Lower leg skin (tissue), 3 donors: ENCODE measurements at regions not wholly inside any gene's neighbourhood (a gene's known extent, or its start where the extent isn't known, plus 50 kb on each side); places are given as distances from the start of the nearest gene placed in this dataset.

Experiments used
- CTCF ChIP-seq, 3 donors: fragments of 450-650 bp; IDR thresholded peaks; one replicate each; pipeline ENCODE4 v1.5.1; 2016; ENCODE audit warnings: antibody characterized with exemption in 3 of 3, mild to moderate bottlenecking in 3 of 3, moderate library complexity in 2 of 3
- POLR2A ChIP-seq, 2 donors: fragments of 450-650 bp; IDR thresholded peaks; one replicate each; pipeline ENCODE4 v1.6.1; 2016 to 2017; ENCODE audit warnings: antibody characterized with exemption in 2 of 2, mild to moderate bottlenecking in 1 of 2, moderate library complexity in 1 of 2

GRCh38 chr9:90400091-90400490 is 242.5 kb downstream of the DIRAS2 start:
- TF ChIP-seq CTCF (IDR thresholded peaks at IDR 0.05) = no peak
- TF ChIP-seq POLR2A (IDR thresholded peaks at IDR 0.05) = no peak
